HG03196 (cell line): ENCODE measurements at regions not wholly inside any gene's neighbourhood (a gene's known extent, or its start where the extent isn't known, plus 50 kb on each side); places are given as distances from the start of the nearest gene placed in this dataset.

ENCODE experiments used
- ATAC-seq: cut with Tn5 transposase; IDR thresholded peaks from one replicate; pipeline ENCODE4 v1.9.1; 2021; ENCODE audit not compliant: unreplicated experiment

DNA sequence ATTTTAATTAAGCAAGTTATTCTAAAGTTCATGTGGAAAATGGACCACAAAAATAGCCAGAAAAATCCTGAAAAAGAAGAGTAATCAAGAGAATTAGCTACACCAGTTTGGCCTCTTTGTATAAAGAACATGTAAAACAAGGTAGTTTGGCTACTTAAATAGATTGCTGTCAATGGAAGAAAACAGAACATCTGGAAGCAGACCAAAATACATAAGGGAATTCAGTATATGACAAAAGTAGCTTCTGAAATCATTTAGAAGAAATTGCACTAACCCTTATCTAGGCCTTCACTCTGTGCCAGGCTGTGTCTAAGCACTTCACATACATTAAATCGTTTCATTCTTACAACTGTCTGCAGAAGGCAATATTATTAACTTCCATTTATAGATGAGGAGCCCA lies 156.6 kb downstream of the PRDM6 start:
- no peak for ATAC-seq

DNA sequence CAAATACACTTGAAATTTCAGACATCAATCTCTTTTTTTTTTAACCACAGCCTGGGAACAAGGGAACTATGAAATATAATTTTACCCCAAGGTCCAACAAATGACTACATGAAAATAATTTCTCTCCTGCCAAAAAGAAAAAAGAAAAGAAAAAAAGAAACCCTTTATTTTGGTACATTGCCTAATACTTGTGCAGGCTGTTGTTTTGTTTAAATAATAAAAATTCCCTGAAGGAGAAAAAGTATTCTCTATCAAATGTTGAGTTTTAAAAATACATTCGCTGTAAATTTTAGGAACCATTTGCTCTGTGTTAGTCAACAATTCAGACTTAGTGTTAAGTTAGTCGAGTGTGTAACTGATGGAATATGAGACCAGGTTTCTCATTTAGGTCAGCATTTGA lies 155.4 kb downstream of the PRDM6 start:
- ATAC-seq: no peak
